ENCODE measurements at regions not wholly inside any gene's neighbourhood (a gene's known extent, or its start where the extent isn't known, plus 50 kb on each side); places are given as distances from the start of the nearest gene placed in this dataset.

- intact Hi-C loops (cut with micrococcal nuclease): no loop called here
Measured at GRCh38 chr2:155692856-155693255, 639.7 kb downstream of the NR4A2 start.

- intact Hi-C loops (cut with micrococcal nuclease): no loop called here
Measured at GRCh38 chr2:155692106-155692505, 640.4 kb downstream of the NR4A2 start.

- intact Hi-C loops (cut with micrococcal nuclease): no loop called here
Measured at GRCh38 chr2:155690785-155691184, 641.7 kb downstream of the NR4A2 start.

GRCh38 chr2:155689791-155690190 is 642.7 kb downstream of the NR4A2 start:
- intact Hi-C loops (cut with micrococcal nuclease): no loop called here

GRCh38 chr2:155687181-155687580 is 645.3 kb downstream of the NR4A2 start:
- intact Hi-C loops (cut with micrococcal nuclease): no loop called here

GRCh38 chr2:155679647-155680046 is 652.9 kb downstream of the NR4A2 start:
- intact Hi-C loops (cut with micrococcal nuclease): no loop called here

GRCh38 chr2:155675920-155676319 is 656.6 kb downstream of the NR4A2 start:
- intact Hi-C loops (cut with micrococcal nuclease): no loop called here

GRCh38 chr2:155665704-155666103 is 666.8 kb downstream of the NR4A2 start:
- intact Hi-C loops (cut with micrococcal nuclease): no loop called here

GRCh38 chr2:155663265-155663664 is 669.3 kb downstream of the NR4A2 start:
- intact Hi-C loops (cut with micrococcal nuclease): no loop called here

GRCh38 chr2:155662224-155662623 is 670.3 kb downstream of the NR4A2 start:
- intact Hi-C loops (cut with micrococcal nuclease): no loop called here

- intact Hi-C loops (cut with micrococcal nuclease): no loop called here
Measured at GRCh38 chr2:155653176-155653575, 679.3 kb downstream of the NR4A2 start.

- intact Hi-C loops (cut with micrococcal nuclease): no loop called here
Measured at GRCh38 chr2:155651851-155652250, 680.7 kb downstream of the NR4A2 start.

- intact Hi-C loops (cut with micrococcal nuclease): no loop called here
Measured at GRCh38 chr2:155645791-155646190, 686.7 kb downstream of the NR4A2 start.

GRCh38 chr2:155643056-155643775 is 689.3 kb downstream of the NR4A2 start:
- intact Hi-C loops (cut with micrococcal nuclease): no loop called here

GRCh38 chr2:155633887-155634570 is 698.5 kb downstream of the NR4A2 start:
- intact Hi-C loops (cut with micrococcal nuclease): no loop called here

- intact Hi-C loops (cut with micrococcal nuclease): no loop called here
Measured at GRCh38 chr2:155633060-155633839, 699.3 kb downstream of the NR4A2 start.

GRCh38 chr2:155630760-155631159 is 701.8 kb downstream of the NR4A2 start:
- intact Hi-C loops (cut with micrococcal nuclease): no loop called here

- intact Hi-C loops (cut with micrococcal nuclease): no loop called here
Measured at GRCh38 chr2:155622443-155622842, 710.1 kb downstream of the NR4A2 start.

- intact Hi-C loops (cut with micrococcal nuclease): no loop called here
Measured at GRCh38 chr2:155600914-155601760, 731.4 kb downstream of the NR4A2 start.

GRCh38 chr2:155600296-155600695 is 732.2 kb downstream of the NR4A2 start:
- intact Hi-C loops (cut with micrococcal nuclease): no loop called here

- intact Hi-C loops (cut with micrococcal nuclease): no loop called here
Measured at GRCh38 chr2:155599834-155600233, 732.7 kb downstream of the NR4A2 start.
